HEK293T (cell line): ENCODE measurements at regions not wholly inside any gene's neighbourhood (a gene's known extent, or its start where the extent isn't known, plus 50 kb on each side); places are given as distances from the start of the nearest gene placed in this dataset.

Source experiments
- CTCF ChIA-PET: fragments of 350-600 bp; formaldehyde crosslinking; extraction: SDS; loops from one replicate; lab custom pipeline; 2021; ENCODE audit warnings: antibody characterized with exemption, inconsistent platforms; lab: Yijun Ruan, JAX
- POLR2A ChIA-PET: fragments of 350-600 bp; formaldehyde crosslinking; extraction: SDS; loops from one replicate; lab custom pipeline; 2020; ENCODE audit warnings: antibody characterized with exemption, inconsistent platforms; lab: Yijun Ruan, JAX
- DNase-seq: peaks from one replicate; pipeline ENCODE4 v3.0.0; 2012; ENCODE audit warnings: mixed read lengths; ENCODE audit errors: extremely low spot score
- ARNT ChIP-seq: fragments of 450-650 bp; IDR thresholded peaks from 2 replicates; pipeline ENCODE4 v1.6.1; 2017; ENCODE audit warnings: mild to moderate bottlenecking
- BHLHE40 ChIP-seq: fragments of 450-650 bp; IDR thresholded peaks from 2 replicates; pipeline ENCODE4 v1.6.1; 2016; ENCODE audit warnings: mild to moderate bottlenecking, moderate library complexity, borderline replicate concordance
- CTBP1 ChIP-seq: fragments of 450-650 bp; IDR thresholded peaks from 2 replicates; pipeline ENCODE4 v1.6.1; 2016; ENCODE audit warnings: borderline replicate concordance
- ELF4 ChIP-seq: fragments of 450-650 bp; IDR thresholded peaks from 2 replicates; pipeline ENCODE4 v1.6.1; 2017; ENCODE audit warnings: antibody characterized with exemption
- FOXA1 ChIP-seq: fragments of 450-650 bp; IDR thresholded peaks from 2 replicates; pipeline ENCODE4 v1.6.1; 2016; ENCODE audit warnings: mild to moderate bottlenecking
- FOXK2 ChIP-seq: fragments of 450-650 bp; IDR thresholded peaks from 2 replicates; pipeline ENCODE4 v1.6.1; 2016; ENCODE audit warnings: mild to moderate bottlenecking
- FOXM1 ChIP-seq: fragments of 450-650 bp; IDR thresholded peaks from 2 replicates; pipeline ENCODE4 v1.6.1; 2017; ENCODE audit warnings: mild to moderate bottlenecking, borderline replicate concordance
- HDGF ChIP-seq: fragments of 450-650 bp; IDR thresholded peaks from 2 replicates; pipeline ENCODE4 v1.6.1; 2017; ENCODE audit warnings: antibody characterized with exemption, borderline replicate concordance
- L3MBTL2 ChIP-seq: fragments of 450-650 bp; conservative IDR thresholded peaks from 2 replicates; pipeline ENCODE4 v1.6.1; 2016; ENCODE audit warnings: mild to moderate bottlenecking
- LEF1 ChIP-seq: fragments of 450-650 bp; IDR thresholded peaks from 2 replicates; pipeline ENCODE4 v1.6.1; 2017; ENCODE audit warnings: mild to moderate bottlenecking, borderline replicate concordance
- NFRKB ChIP-seq: fragments of 450-650 bp; IDR thresholded peaks from 2 replicates; pipeline ENCODE4 v1.6.1; 2016; ENCODE audit warnings: mild to moderate bottlenecking, moderate library complexity
- PKNOX1 ChIP-seq: fragments of 450-650 bp; IDR thresholded peaks from 2 replicates; pipeline ENCODE4 v1.6.1; 2016
- SP1 ChIP-seq: fragments of 450-650 bp; IDR thresholded peaks from 2 replicates; pipeline ENCODE4 v1.6.1; 2017
- SUZ12 ChIP-seq: fragments of 450-650 bp; IDR thresholded peaks from 2 replicates; pipeline ENCODE4 v1.6.1; 2016; ENCODE audit warnings: mild to moderate bottlenecking
- TARDBP ChIP-seq: fragments of 450-650 bp; IDR thresholded peaks from 2 replicates; pipeline ENCODE4 v1.6.1; 2016
- ZNF384 ChIP-seq: fragments of 450-650 bp; IDR thresholded peaks from 2 replicates; pipeline ENCODE4 v1.6.1; 2016

GRCh38 chr9:126160854-126161329 lies 165.7 kb upstream of the MVB12B start:
- POLR2A ChIA-PET, result no interaction called here
- TF ChIP-seq FOXK2 (no peak), SUZ12 (no peak), ARNT (no peak), LEF1 (no peak), BHLHE40 (no peak), L3MBTL2 (no peak), HDGF (no peak)
- CTCF ChIA-PET, result no interaction called here
- DNase-seq, result no peak

DNA sequence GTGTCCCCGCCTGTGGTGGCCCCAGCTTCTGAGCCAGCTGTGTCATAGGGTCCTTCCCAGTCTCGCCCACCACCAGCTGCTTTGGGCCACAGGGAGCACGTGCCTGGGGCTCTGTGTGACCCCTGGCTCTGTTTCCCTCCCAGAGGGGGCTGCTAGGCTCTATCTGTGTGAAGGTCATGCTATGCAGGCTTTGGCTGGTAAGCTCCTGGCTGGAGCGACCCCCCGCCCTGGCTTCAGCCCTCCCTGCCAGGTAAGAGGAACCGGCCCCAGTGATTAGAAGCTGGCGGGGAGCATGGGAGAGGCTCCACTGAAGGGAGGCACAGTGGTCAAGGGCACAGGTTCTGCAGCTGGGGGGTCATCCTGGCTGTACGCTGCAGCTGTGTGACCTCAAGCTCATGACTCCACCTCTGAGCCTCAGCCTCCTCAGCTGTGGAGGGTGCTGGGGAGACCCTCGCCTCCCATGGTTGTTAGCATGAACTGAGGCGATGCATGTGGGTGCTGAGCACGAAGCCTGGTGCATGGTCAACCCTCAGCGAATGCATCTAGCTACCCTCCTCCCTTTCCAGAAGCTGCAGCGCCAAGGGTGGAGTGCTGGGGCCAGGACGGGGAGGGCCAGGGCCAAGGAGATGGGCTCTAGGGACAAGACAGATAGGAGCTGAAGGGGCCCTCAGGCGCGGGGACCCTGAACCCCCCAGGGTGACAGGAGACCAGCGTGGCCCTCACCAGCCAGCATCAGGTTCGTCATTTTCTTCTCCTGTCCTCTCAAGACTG lies 163.8 kb upstream of the MVB12B start:
- peak; percentile 2 for DNase-seq
- POLR2A ChIA-PET, result no interaction called here
- TF ChIP-seq ARNT, result no peak
- no peak for TF ChIP-seq ZNF384
- no peak for TF ChIP-seq NFRKB
- no peak for TF ChIP-seq L3MBTL2
- TF ChIP-seq BHLHE40, result no peak
- no peak for TF ChIP-seq FOXM1
- no peak for TF ChIP-seq HDGF
- no peak for TF ChIP-seq PKNOX1
- no peak for TF ChIP-seq LEF1
- no peak for TF ChIP-seq SP1
- no peak for TF ChIP-seq FOXA1
- TF ChIP-seq FOXK2, result no peak
- CTCF ChIA-PET, result interaction anchor here (0.6 kb wide), 2 partner anchors 56 to 603 kb away, joined by 3 to 4 read pairs; no protein-coding TSS in a partner anchor

DNA sequence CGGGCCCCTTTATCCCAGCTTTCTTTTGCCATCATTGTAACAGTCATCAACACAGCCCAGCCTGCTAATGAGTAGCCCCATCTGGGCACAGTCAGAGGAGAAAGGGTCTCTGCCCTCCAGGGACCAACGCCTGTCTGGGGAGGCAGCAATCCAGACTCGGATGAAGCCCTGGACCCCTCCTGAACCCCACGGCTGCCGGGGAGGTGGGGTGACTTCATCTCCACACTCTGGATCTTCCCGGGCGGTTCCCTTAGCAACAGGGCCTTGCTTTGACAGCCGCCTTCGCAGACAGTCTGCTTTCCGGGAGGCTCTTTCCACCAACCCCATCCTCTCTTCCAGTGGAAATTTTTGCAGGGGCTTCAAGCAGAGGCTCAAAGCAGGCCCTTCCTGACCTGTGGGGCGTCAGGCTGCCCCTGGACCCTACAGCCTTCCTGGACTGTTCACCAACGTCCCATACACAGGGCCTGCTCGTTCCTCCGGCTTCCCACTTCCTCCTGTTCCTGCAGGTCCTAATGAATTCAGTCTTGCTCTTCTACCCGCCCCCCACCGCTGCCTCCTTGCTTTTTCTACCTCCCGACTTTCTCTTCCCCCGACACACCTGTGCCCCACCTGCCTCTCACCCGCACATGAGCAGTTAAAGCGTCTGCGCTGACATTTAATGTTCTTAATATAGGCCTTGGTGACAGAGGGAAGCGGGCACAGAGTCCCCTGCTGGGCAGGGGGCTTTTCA lies 161.7 kb upstream of the MVB12B start:
- no peak for DNase-seq
- CTCF ChIA-PET, result no interaction called here
- TF ChIP-seq FOXK2, result no peak
- TF ChIP-seq CTBP1, result no peak
- TF ChIP-seq LEF1, result no peak
- no peak for TF ChIP-seq ELF4
- TF ChIP-seq ZNF384, result no peak
- no peak for TF ChIP-seq HDGF
- TF ChIP-seq ARNT, result no peak
- TF ChIP-seq NFRKB, result no peak
- TF ChIP-seq BHLHE40, result no peak
- TF ChIP-seq L3MBTL2, result no peak
- TF ChIP-seq SUZ12, result no peak
- TF ChIP-seq FOXM1, result no peak
- TF ChIP-seq PKNOX1, result no peak
- TF ChIP-seq TARDBP, result no peak
- no peak for TF ChIP-seq FOXA1
- no peak for TF ChIP-seq SP1

GRCh38 chr9:126165755-126166154 lies 160.9 kb upstream of the MVB12B start:
- CTCF ChIA-PET, result no interaction called here
- TF ChIP-seq LEF1, result no peak
- TF ChIP-seq SUZ12, result no peak
- TF ChIP-seq FOXK2, result no peak
- TF ChIP-seq NFRKB, result no peak
- TF ChIP-seq ZNF384, result no peak
- no peak for TF ChIP-seq HDGF
- TF ChIP-seq PKNOX1, result no peak
- TF ChIP-seq ARNT, result no peak
- no peak for DNase-seq
- POLR2A ChIA-PET, result no interaction called here

More for the DNA sequence above, 161.7 kb upstream of the MVB12B start:
- POLR2A ChIA-PET, result no interaction called here

DNA sequence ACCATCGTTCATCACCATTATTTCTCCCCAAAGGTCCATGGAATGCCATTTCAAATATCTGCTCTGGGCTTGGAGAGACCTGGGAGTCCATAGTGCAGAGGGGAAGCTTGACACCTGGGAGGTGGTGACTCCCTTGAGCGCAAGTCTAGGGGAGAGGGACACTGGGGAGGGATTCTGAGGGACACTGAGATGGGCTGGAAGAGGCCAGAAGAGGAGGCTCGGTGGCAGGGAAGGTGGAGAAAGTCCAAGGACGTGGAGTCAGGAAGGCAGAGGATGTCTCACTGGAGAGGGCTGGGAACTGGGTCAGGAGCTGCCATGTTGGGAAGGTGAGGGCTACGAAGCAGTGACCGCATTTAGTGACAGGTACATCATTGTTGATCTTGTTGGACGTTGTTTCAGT lies 160.3 kb upstream of the MVB12B start:
- ChIA-PET POLR2A (no interaction called here), CTCF (no interaction called here)
- TF ChIP-seq ELF4 (no peak), SUZ12 (no peak), FOXK2 (no peak), PKNOX1 (no peak), LEF1 (no peak), SP1 (no peak), ZNF384 (no peak), NFRKB (no peak), CTBP1 (no peak), TARDBP (no peak), FOXA1 (no peak), ARNT (no peak), FOXM1 (no peak), L3MBTL2 (no peak), HDGF (no peak), BHLHE40 (no peak)
- no peak for DNase-seq
